ENCODE measurements at regions not wholly inside any gene's neighbourhood (a gene's known extent, or its start where the extent isn't known, plus 50 kb on each side); places are given as distances from the start of the nearest gene placed in this dataset.
A peak's percentile ranks its signal among the peaks of the same experiment; 100 is the strongest.

DNA sequence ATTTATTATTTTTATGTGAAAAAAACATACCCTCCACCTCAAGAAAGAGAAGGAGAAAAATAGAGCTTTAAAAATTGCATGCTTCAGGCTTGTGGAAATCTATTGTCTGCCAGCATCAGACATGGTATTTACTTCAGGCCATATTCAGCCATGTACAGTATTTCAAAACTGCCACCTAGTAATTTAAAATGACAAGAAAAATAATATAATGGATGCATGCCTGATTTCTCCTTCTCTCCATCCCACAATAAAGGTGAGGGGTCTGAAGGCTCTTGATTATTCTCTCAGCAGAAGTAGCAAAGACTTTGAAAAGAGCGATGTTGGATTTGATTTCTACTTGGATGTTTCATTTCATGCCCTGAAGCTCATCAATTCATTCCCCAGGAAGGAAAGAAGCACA is 250.7 kb downstream of the TBC1D4 start:
- no peak for DNase-seq (ENCODE audit: low spot score)

DNA sequence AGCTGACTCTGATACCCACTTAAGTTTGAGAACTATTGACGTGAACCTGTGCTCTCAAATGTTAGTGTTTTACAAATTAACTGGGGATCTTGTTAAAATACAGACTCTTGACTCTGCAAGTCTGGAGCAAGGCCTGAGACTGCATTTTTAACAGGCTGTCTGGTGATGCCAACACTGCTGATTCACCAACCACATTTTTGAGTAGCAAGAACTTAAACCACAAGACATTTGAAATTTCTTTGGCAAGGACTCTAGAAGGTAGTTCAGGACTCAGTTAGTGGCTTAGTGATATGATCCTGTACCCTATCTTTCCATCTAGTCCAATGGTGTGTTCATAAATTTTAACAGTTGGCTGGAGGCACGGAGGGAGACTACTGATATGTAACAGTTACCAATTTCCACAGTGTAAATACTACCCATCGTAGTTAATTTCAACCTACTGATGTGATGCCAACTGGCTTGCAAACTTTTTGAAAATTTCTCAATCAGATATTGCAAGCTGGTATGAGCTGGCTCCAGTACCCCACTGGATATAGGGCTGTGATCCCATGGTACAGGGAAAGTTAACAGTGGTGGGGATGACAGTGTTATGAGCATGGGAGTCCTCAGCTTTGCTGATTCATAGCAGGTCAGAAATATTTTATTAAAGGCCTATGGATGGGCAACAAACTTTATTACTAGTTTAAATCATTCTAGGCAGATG is 255.1 kb downstream of the TBC1D4 start:
- DNase-seq (ENCODE audit: low spot score): no peak

DNA sequence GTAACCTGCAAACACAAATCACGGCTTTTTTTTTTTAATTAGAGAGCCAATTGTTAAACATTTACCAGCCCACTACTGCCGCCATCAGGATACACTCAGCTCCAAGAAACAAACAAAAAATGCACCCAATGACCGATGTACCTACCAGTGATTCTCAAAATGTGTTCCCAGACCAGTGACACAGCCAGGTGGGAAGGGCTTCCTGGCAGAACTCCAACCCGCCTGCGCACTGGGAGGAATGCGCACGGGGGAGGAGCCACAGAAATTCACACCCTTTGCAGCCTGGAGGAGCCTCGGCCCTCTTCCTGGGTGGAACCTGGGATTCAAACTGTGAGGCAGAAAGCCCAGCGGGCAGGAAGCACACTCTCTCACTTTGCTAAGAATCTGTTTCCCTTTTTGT is 255.9 kb downstream of the TBC1D4 start:
- DNase-seq (ENCODE audit: low spot score): no peak

DNA sequence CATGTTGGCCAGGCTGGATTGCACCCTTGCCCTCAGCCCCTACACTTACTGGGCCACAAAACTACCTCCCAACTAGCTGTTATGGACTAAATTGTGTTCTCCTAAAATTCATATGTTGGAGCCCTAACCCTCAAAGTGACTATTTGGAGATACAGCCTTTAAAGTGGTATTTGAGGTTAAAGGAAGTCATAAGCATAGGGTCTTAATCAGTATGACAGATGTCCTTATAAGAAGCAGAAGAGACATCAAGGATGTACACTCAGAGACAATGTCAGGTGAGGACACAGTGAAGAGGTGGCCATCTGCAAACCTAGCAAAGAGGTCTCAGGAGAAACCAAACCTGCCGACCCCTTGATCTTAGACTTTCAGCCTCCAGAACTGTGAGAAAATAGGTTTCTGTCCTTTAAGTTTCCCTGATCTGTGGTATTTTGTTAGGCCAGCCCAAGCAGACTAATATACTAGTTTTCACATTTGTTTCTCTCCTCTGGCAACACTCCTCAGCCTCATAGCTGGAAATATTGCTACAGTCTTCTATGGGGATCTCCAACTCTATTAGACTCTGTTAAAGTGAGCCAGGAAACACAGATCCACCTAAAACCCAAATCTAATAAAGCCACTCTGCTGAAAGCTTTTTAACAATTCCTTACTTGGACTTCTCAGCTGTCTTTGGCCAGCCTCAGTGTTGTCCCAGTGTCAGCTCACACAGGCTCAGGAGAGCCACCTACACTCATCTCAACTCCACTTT is 256.5 kb downstream of the TBC1D4 start:
- DNase-seq (ENCODE audit: low spot score): no peak

DNA sequence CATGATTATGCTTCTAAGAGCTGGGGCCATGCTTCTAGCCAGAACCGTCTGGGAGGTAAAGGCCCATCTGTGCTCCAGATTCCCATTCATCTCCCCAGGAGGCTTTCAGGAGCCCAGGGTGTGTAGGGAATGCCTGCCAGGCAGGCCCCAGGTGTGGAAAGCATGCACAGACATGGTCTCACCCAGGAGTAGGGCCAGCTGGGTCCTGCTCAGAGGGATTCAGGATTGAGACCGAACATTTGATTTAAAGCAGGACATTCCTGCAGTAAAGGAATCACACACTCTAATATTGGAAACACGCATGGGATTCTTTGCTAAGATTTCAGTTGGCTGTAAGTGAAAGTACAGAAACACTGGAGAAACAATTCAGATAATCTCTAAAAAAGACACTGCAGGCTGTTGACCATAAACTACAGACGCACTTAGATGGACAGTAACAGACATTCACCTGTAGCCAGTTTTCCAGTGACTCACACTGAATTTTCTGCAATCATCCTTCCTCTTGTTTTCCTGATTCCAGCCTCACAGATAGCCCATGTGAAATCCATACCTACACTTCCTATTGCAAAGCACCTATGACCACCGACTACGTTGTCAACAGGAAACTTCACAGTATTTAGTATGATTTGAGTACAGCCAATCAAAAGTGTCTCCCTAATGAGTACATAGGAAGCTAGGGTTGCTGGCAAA is 257.8 kb downstream of the TBC1D4 start:
- DNase-seq (ENCODE audit: low spot score): no peak

DNA sequence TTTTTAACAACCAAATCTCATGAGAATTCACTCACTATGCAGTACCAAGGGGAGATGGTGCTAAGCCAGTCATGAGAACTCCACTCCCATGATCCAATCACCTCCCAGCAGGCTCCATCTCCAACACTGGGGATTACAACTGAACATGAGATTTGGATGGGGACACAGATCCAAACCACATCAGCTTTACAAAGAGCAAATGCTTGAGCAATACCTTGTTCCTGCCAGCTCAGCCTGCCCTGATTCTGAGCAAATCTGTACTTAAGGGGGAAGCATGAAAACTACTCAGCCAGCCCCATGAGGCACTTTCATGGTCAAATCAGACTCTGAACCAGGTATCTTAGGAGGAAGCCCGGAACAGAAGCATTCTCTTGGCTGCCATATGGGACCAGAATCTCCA is 259.9 kb downstream of the TBC1D4 start:
- no peak for DNase-seq (ENCODE audit: low spot score)

DNA sequence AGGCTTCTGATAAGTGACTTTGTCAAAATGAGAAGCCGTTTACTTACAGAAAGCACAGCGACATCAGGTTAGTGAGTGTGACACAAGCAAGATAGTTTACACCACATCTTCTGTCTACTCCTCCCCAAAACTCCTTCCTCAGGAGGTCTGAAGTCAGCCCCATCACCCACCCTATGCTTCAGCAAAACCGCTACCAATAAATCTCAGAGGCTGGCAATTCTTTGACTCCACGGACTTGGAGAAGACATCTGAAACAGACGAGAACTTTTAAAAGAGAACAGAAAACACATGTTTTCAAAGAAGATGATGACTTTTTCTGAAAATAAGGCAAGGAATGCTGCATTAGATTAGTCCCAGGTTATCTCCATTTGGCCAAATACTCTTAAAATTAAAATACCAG is 261.1 kb downstream of the TBC1D4 start:
- no peak for DNase-seq (ENCODE audit: low spot score)

DNA sequence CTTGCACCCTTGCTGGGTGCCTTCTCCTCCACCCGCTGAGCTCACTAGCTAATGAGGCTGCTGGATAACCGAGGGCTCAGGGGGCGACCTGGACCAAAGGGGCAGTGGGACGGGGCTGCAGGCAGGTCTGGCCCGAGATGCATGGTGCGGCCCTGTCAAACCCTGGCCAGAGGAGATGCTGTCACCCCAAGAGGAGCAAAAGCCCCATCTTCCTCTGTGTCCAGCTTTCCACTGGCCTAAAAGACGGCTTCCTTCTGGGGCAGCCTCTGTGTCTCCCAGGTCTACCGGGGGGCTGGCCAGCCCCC is 261.8 kb downstream of the TBC1D4 start:
- no peak for DNase-seq (ENCODE audit: low spot score)

DNA sequence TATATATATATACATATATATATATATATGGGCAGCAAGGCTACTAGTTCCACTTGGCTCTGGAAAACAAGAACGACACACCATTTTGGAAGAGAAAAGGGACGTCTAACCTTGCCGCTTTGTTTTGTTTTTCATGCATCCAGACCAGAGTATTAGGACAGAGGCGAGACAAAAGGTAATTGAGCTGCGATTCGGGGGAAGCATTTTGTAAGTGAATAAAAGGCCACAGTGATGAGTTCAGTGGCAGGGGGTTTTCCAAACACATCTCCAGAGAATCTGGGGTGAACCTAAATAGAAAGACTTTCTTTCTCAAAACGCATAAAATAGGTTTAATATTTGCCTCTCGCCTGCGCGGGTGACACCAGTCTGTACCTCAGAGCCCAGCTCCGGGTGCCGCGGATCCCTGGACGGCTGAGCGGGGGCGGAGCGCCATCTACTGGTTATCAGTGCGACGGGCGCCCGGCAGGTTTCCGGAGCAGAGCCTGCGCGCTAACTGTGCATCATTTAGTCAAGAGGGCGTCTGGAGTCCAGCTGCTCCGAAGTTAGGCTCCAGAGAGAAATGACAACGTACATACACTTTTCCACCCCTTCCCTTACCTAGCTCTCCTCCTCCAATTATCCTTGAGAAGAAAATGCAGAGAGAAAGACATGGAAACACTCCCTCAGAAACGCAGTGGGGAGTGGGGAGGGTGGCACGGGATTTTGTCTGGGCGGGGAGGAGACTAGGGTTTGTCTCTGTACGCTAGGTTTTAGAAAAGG is 262.3 kb downstream of the TBC1D4 start:
- DNase-seq (ENCODE audit: low spot score): peak; percentile 79

DNA sequence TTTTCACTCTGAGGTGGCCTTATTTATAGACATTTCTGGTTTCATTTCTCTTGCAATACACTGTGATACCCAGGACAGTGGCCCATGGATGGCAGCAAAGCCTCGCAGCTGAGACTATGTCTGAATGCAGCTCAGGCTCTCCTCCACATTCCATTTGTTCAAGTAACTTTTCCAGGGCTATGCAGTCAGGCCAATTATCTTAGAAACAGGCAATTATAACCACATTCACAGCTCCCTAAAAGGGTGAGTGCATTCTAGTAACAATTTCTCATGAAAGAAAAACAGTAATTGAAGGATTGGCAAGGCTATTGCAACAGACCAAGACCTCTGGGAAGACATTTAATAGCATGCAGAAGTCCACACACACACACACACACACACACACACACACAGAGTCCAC is 264.0 kb downstream of the TBC1D4 start:
- DNase-seq (ENCODE audit: low spot score): no peak

DNA sequence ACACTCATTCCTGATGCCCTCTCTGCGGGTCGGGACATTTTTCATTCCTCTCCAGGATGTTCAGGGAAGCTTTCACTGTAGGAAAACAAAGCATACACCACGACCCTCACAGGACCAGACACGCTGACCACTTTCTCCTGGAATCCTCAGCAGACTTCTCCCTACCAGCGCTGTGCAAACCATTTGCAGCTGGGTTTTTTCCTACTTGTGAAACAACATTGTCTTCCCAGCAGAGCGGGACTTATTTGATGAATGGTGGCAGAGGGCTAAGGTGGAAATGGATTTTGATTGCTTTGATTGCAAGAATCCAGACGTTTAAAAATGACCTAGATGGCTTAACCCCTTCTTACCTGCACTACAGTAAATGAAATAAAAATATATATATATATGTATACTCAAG is 265.9 kb downstream of the TBC1D4 start:
- no peak for DNase-seq (ENCODE audit: low spot score)

DNA sequence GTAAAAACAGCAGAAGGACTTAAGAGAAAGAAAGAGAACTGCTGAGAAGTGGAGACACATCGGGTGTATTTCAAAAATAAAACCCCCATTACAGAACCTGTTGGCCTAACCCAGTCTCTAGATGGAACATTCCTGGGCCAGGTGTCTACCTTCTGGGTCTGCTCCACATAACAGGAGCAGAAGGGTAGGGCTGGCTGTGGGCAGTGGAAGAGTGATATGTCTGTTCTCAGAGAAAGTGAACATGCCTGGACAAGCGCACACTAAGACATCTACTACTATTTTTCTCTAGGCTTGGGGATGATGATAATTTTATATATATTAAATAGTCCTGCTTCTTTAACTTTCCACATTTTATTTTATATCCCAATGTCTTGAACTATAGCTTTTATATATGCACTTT is 267.1 kb downstream of the TBC1D4 start:
- DNase-seq (ENCODE audit: low spot score): no peak

DNA sequence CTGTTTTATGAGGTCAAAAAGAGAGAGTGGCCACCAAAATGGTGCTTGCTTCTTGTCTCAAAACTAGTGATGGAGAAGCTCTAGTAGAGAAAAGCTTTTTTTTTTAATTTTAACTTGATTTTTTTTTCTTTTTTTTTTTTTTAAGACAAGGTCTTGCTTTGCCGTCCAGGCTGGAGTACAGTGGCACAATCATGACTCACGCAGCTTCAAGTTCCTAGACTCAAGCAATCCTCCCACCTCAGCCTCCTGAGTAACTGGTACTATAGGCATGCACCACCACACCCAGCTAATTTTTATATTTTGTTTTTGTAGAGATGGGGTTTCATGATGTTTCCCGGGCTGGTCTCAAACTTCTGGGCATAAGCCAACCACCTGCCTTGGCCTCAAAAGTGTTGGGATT is 279.0 kb downstream of the TBC1D4 start:
- no peak for DNase-seq (ENCODE audit: low spot score)

DNA sequence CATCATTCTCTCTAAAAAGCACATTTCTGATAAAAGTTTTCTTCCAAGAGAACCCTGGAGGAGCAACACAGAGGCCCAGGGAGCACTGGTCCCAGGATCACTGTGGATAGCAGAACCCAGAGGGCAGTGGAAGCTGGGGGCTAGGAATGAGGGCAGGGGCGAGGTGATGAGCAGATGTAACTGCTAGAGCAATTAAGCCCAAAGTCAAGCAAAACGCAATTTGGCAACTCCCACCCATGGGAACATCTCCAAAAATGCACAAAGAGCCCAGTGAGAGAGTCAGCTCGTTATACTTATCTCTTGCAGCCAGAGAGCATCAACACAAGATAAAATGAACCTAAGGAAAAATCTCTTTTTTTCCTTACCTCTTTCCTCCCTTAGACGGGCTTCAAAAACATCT is 284.2 kb downstream of the TBC1D4 start:
- no peak for DNase-seq (ENCODE audit: low spot score)

DNA sequence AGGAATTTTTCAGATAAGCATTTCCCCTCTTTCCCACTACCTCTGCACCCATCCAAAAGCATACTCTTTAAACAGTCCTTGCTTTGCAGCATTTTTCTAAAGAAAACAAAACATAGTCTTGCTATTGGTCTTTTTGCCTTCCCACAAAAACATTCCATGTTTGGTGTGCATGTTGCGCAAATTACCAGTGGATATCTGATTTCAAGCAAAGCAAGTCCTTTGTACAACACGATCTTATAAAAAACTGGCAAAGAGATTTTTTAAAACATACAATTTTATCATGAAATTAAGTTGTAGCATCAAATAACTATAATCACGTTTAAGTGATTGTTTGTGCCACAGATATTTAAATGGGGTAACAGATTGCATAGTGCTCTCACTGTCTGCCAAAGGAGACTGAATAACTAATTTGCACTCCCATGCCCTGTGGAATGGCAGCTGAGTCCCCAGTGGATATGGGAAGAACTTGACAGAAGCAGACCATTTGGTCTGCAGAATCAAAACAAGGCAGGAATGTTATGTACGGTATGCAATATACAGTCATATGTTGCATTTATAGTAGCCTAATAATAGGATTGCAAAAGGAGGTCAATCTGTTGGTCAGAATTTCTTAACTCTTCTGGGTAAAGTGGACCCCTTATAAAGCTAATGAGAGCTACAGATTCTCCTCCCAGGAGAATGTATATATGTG is 285.7 kb downstream of the TBC1D4 start:
- no peak for DNase-seq (ENCODE audit: low spot score)

DNA sequence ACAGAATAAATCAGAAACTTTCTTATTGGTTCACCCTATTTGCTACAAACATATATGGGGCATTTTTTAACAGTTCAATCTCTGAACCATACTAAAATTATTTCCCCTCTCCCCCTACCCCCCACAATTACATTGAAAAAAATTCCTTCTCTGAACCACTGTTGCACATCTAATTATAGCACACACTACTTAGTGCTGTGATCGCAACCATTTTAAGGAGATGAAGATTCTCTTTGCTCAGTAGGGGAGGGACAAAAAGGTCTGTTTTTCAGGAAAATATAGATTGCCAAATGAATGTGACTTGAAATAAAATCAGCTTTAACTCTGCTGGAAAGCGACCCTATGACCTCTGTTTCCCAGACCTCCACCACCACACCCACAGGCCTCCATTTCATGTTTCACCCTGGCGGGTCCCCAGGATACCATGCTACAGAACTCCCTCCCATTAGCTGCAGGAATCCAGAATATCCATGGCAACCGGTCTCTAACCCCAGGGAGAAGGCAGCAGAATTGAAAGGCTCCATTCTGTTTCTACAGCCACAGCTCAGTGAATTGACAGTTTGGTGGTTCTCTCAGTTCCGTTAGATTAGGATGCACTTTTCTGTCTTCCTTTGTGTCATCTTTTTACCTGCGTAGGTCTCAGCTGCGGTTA is 286.3 kb downstream of the TBC1D4 start:
- peak; percentile 49 for DNase-seq (ENCODE audit: low spot score)

DNA sequence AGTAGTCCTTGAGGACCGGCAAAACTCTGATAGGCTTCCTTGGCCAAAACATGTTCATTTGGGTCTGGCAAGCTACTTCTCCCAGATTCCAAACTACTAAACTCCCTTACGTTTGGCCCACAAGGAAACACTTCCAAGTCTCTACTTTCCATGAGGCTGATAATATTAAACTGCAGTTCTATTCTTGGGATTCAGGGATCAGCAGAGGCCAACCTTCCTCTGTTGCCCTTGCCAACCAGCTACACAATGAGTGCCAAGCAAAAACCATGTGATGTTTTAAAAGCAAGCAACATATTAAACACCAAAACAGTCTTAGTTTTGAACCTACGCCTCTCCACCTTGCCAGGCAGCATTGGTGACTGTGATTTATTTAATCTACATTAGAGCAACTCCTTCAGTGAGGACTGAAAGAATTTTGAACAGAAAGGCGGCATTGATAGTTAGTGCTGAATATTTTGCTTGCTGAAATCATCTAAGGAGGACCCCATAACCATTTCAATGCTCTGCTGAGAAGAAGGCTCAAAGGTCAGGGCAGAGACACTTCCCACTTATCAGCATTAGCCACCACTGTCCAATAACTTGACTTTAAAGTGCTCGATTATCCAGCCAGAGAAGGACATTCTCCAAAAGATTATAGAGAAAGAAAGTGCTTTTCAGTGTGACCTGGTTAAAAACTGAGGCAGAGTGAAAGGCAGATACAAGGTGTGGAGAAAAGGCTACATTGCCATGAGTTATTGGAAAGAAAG is 287.1 kb downstream of the TBC1D4 start:
- no peak for DNase-seq (ENCODE audit: low spot score)

DNA sequence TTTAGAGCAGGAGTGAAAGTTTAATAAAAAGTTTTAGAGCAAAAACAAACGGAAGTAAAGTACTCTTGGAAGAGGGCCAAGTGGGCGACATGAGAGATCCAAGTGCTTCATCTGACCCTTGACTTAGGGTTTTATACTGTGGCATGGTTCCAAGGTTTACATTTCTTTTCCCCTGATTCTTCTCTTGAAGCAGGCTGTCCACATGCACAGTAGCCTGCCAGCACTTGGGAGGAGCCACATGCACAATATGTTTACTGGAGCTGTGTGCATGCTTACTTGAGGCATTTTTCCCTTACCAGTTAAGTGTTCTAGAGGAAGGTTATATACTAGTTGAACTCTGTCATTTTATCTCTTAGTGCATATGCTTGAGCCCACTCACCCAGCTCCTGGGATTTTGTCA is 295.6 kb downstream of the TBC1D4 start:
- no peak for DNase-seq (ENCODE audit: low spot score)

DNA sequence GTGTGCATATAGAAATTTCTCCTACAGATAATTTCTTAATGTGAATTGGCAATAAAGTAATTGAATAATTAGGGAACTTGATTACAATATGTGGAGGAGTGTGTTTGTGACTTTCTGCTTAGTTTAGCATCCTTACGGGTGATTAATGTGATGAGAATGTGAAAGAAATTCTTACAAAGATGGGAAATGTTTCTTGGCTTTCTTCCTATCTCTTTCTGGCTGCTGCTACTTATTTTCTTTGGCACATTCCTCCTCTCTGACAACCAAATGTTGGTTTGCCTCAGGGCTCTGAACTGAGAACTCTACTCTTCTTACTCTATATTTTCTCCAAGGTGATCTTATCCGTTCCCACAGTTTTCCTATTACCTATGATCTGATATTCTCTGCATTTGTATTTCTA is 300.1 kb downstream of the TBC1D4 start:
- DNase-seq (ENCODE audit: low spot score): peak; percentile 21

DNA sequence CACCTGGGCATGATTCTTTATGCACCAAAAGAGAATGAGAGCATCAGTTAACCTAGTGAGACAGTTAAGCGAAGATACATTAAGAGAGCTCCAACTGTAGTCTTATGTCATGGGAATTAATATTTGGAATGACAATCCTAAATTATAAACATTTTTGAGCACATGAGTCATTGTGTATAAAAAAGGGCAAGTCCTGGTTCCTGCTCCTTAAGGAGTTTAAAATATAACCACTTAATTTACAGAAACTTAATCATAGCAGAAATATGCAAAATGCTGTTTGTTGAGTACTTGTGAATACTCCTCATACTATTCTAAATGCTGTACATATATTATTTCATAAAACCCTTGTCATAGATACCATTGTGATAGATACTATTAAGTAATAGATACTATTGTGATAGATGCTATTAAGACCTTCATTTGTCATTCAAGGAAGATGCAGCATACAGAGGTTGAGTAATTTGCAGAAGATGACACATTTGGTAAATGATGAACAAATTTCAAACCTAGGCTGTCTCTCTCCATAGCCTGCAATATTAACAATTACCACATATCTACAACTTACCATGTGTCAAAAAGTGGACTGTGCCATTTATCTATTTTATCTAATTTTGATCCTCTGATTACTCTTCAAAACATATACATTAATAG is 301.0 kb downstream of the TBC1D4 start:
- DNase-seq (ENCODE audit: low spot score): peak; percentile 2

Measured in COLO829 (cell line).